ENCODE measurements at regions not wholly inside any gene's neighbourhood (a gene's known extent, or its start where the extent isn't known, plus 50 kb on each side); places are given as distances from the start of the nearest gene placed in this dataset.

- no peak for TF ChIP-seq CTCF (tag by site-specific recombination; IDR thresholded peaks at IDR 0.05)
- no peak for TF ChIP-seq TCF7L2 (IDR thresholded peaks at IDR 0.05; ENCODE audit: borderline replicate concordance, low read depth, low read length)
- no peak for TF ChIP-seq ZNF501 (tag by site-specific recombination; IDR thresholded peaks at IDR 0.05)
- TF ChIP-seq ZNF24 (tag by site-specific recombination; IDR thresholded peaks at IDR 0.05): no peak
These were observed 1437.8 kb downstream of the BRD1 start for GRCh38 chr22:48389916-48390315.
